H1 (cell line): ENCODE measurements at regions not wholly inside any gene's neighbourhood (a gene's known extent, or its start where the extent isn't known, plus 50 kb on each side); places are given as distances from the start of the nearest gene placed in this dataset.

Experiments
- CTCF ChIA-PET: fragments of 300-600 bp; sonication (Branson Sonifier 250); formaldehyde crosslinking; loops from one replicate; lab custom pipeline; 2021; ENCODE audit not compliant: partially characterized antibody; lab: Charles Lee
- POLR2A ChIA-PET: fragments of 300-600 bp; sonication (Branson Sonifier 250); formaldehyde crosslinking; loops from one replicate; lab custom pipeline; 2021; ENCODE audit warnings: inconsistent platforms; ENCODE audit not compliant: partially characterized antibody; lab: Charles Lee
- DNase-seq, 2 experiments: peaks; one replicate each; pipeline versions ENCODE4 v3.0.0 to v3.0.0-alpha.2; 2010 to 2022; ENCODE audit warnings: low spot score in 2 of 2, low read depth in 1 of 2, mixed read lengths in 1 of 2
- FAIRE-seq: peaks from 2 replicates; lab custom pipeline; 2011; peaks lifted over from hg19 to GRCh38; lab: Jason Lieb, UNC
- H2AFZ ChIP-seq: 2 replicates; pipeline ENCODE4 v1.8.1; 2012; ENCODE audit warnings: low read length, inconsistent platforms
- H2AK5ac ChIP-seq: 2 replicates; pipeline ENCODE4 v1.6.1; 2013; ENCODE audit warnings: low read depth, low read length
- H2BK120ac ChIP-seq: replicated peaks from 2 replicates; pipeline ENCODE3; 2013; ENCODE audit warnings: low read depth, low read length, inconsistent platforms
- H2BK12ac ChIP-seq: 2 replicates; pipeline ENCODE4 v1.6.1; 2013; ENCODE audit warnings: low read depth, low read length
- H2BK15ac ChIP-seq: 2 replicates; pipeline ENCODE4 v1.6.1; 2013; ENCODE audit warnings: low read length
- H2BK20ac ChIP-seq: 2 replicates; pipeline ENCODE4 v1.6.1; 2013; ENCODE audit warnings: low read length
- H2BK5ac ChIP-seq: 2 replicates; pipeline ENCODE4 v1.6.1; 2013; ENCODE audit warnings: low read depth, low read length
- H3K14ac ChIP-seq: 2 replicates; pipeline ENCODE4 v1.6.1; 2013; ENCODE audit warnings: inconsistent platforms; ENCODE audit not compliant: insufficient read length
- H3K18ac ChIP-seq: 2 replicates; pipeline ENCODE4 v1.6.1; 2013; ENCODE audit warnings: low read length; ENCODE audit errors: extremely low read depth
- H3K23ac ChIP-seq: 2 replicates; pipeline ENCODE4 v1.6.1; 2013; ENCODE audit warnings: inconsistent platforms; ENCODE audit not compliant: insufficient read length
- H3K23me2 ChIP-seq: 2 replicates; pipeline ENCODE4 v1.6.1; 2013; ENCODE audit warnings: low read depth, low read length
- H3K27ac ChIP-seq: 2 replicates; pipeline ENCODE4 v1.6.1; 2011; ENCODE audit warnings: low read depth, low read length, inconsistent platforms
- H3K27me3 ChIP-seq, 4 experiments: replicated peaks in 1 of 4; 1 replicate in 1 of 4; 2 replicates in 3 of 4; pipeline versions ENCODE4 v1.6.1 to v1.8.1; 2011 to 2013; ENCODE audit warnings: low read length in 3 of 4, mild to moderate bottlenecking in 3 of 4, inconsistent platforms in 2 of 4, mixed read lengths in 2 of 4, moderate library complexity in 1 of 4; ENCODE audit not compliant: control insufficient read depth in 3 of 4, insufficient read depth in 3 of 4; ENCODE audit errors: extremely low read depth in 1 of 4
- H3K36me3 ChIP-seq, 4 experiments: 2 replicates each; pipeline versions ENCODE4 v1.6.1 to v1.8.1; 2011 to 2013; ENCODE audit warnings: mild to moderate bottlenecking in 4 of 4, low read length in 3 of 4, moderate library complexity in 2 of 4, control low read depth in 1 of 4, inconsistent platforms in 1 of 4; ENCODE audit not compliant: insufficient read depth in 4 of 4, control insufficient read depth in 2 of 4
- H3K4ac ChIP-seq: replicated peaks from 2 replicates; pipeline ENCODE3; 2013; ENCODE audit warnings: low read length, low read depth, mixed read lengths, inconsistent platforms; ENCODE audit not compliant: insufficient read length
- H3K4me1 ChIP-seq, 4 experiments: replicated peaks in 1 of 4; 1 replicate in 1 of 4; 2 replicates in 3 of 4; pipeline versions ENCODE4 v1.6.1 to v1.8.1; 2011 to 2013; ENCODE audit warnings: low read length in 3 of 4, inconsistent platforms in 2 of 4, mixed read lengths in 1 of 4; ENCODE audit not compliant: insufficient read depth in 4 of 4, control insufficient read depth in 3 of 4
- H3K4me2 ChIP-seq, 2 experiments: 2 replicates each; pipeline versions ENCODE4 v1.6.1 to v1.8.1; 2011 to 2013; ENCODE audit warnings: low read depth in 2 of 2, low read length in 2 of 2, control low read depth in 1 of 2, inconsistent platforms in 1 of 2, mild to moderate bottlenecking in 1 of 2; ENCODE audit not compliant: insufficient read depth in 1 of 2
- H3K4me3 ChIP-seq, 4 experiments: fragments of 200-600, 300-600 bp in 1 of 4; sonication (generic), shearing (Covaris generic), sonication (Bioruptor Twin) in 1 of 4; 2 replicates each; pipeline versions ENCODE4 v1.5.1 to v1.8.1; 2011 to 2016; ENCODE audit warnings: low read length in 4 of 4, low read depth in 3 of 4, control low read depth in 2 of 4, inconsistent platforms in 2 of 4, mild to moderate bottlenecking in 2 of 4, mixed read lengths in 1 of 4, moderate library complexity in 1 of 4; ENCODE audit not compliant: insufficient read depth in 2 of 4; ENCODE audit errors: extremely low read depth in 1 of 4
- H3K56ac ChIP-seq: replicated peaks from 2 replicates; pipeline ENCODE3; 2013; ENCODE audit warnings: low read depth, mild to moderate bottlenecking, mixed read lengths, low read length, inconsistent platforms; ENCODE audit not compliant: insufficient read length
- H3K79me1 ChIP-seq: 2 replicates; pipeline ENCODE4 v1.6.1; 2013; ENCODE audit warnings: low read depth, low read length, control low read depth
- H3K79me2 ChIP-seq, 2 experiments: 2 replicates each; pipeline versions ENCODE4 v1.6.1 to v1.8.1; 2012 to 2013; ENCODE audit warnings: low read length in 2 of 2, mild to moderate bottlenecking in 2 of 2, inconsistent platforms in 1 of 2; ENCODE audit not compliant: insufficient read depth in 2 of 2, control insufficient read depth in 1 of 2
- H3K9ac ChIP-seq, 4 experiments: replicated peaks in 1 of 4; 1 replicate in 1 of 4; 2 replicates in 3 of 4; pipeline versions ENCODE4 v1.6.1 to v1.8.1; 2011 to 2013; ENCODE audit warnings: low read depth in 3 of 4, low read length in 3 of 4, control low read depth in 2 of 4, mild to moderate bottlenecking in 2 of 4, moderate library complexity in 2 of 4, inconsistent platforms in 1 of 4; ENCODE audit errors: extremely low read depth in 1 of 4
- H3K9me3 ChIP-seq, 2 experiments: 2 replicates each; pipeline versions ENCODE4 v1.6.1 to v1.8.1; 2012 to 2013; ENCODE audit warnings: mild to moderate bottlenecking in 2 of 2, moderate library complexity in 2 of 2, control low read depth in 1 of 2, inconsistent platforms in 1 of 2, low read depth in 1 of 2, low read length in 1 of 2, mixed read lengths in 1 of 2; ENCODE audit not compliant: insufficient read depth in 2 of 2
- H4K20me1 ChIP-seq, 2 experiments: replicated peaks in 1 of 2; 2 replicates each; pipeline versions ENCODE3 to v1.8.1; 2011 to 2013; ENCODE audit warnings: inconsistent platforms in 2 of 2, low read length in 2 of 2, mild to moderate bottlenecking in 1 of 2; ENCODE audit not compliant: insufficient read depth in 2 of 2, control insufficient read depth in 1 of 2
- H4K5ac ChIP-seq: 2 replicates; pipeline ENCODE4 v1.6.1; 2013; ENCODE audit warnings: low read length, low read depth, mixed read lengths, inconsistent platforms; ENCODE audit not compliant: insufficient read length
- H4K8ac ChIP-seq: 2 replicates; pipeline ENCODE4 v1.8.0; 2013; ENCODE audit warnings: mild to moderate bottlenecking, moderate library complexity, low read length, inconsistent platforms; ENCODE audit not compliant: insufficient read depth; ENCODE audit errors: extremely low read depth
- H4K91ac ChIP-seq: replicated peaks from 2 replicates; pipeline ENCODE3; 2013; ENCODE audit warnings: low read length, mixed read lengths, inconsistent platforms; ENCODE audit not compliant: insufficient read length
- MAFK ChIP-seq: IDR thresholded peaks from 2 replicates; pipeline ENCODE4 v1.6.1; 2012; ENCODE audit warnings: low read depth, mild to moderate bottlenecking, improper control_type of control experiment, low read length
- TEAD4 ChIP-seq: IDR thresholded peaks from 2 replicates; pipeline ENCODE4 v1.6.1; 2012; ENCODE audit warnings: low read depth, low read length, inconsistent platforms, mixed read lengths
- WGBS, 2 experiments: shearing (Covaris generic) in 1 of 2; methylation state at CpG; one replicate each; pipeline versions ENCODE4 v1.1.6 to v1.1.7; 2013 to 2015; ENCODE audit warnings: low lambda C conversion rate in 2 of 2, mixed read lengths in 2 of 2, inconsistent platforms in 1 of 2, low coverage in 1 of 2, missing lambda C conversion rate in 1 of 2; ENCODE audit not compliant: insufficient replicate concordance in 2 of 2, insufficient coverage in 1 of 2, insufficient read length in 1 of 2; ENCODE audit errors: extremely low coverage in 1 of 2, missing lambda C conversion rate in 1 of 2; 5-methylcytosine and 5-hydroxymethylcytosine counted together

- no peak overlapping the region for H2BK5ac ChIP-seq
- POLR2A ChIA-PET: no interaction called here
- TF ChIP-seq MAFK (peak; percentile 77), TEAD4 (no peak)
- no peak for DNase-seq
- H3K9ac ChIP-seq: no peak overlapping the region
- H3K14ac ChIP-seq: no peak overlapping the region
- no peaks in the 10 kb centered on the region; a peak in 1 of 7 replicates for H3K27me3 ChIP-seq
- no peak overlapping the region for H3K4ac ChIP-seq
- no peak overlapping the region for H3K4me2 ChIP-seq
- no peaks in the 10 kb centered on the region for H4K20me1 ChIP-seq
- H3K4me3 ChIP-seq: no peak overlapping the region
- no peak overlapping the region for H2BK120ac ChIP-seq
- H4K8ac ChIP-seq: no peak overlapping the region; the same call in 1 of the 2 replicates
- H3K4me1 ChIP-seq: no peaks in the 10 kb centered on the region
- H3K36me3 ChIP-seq: no peaks in the 10 kb centered on the region
- H3K79me1 ChIP-seq: no peaks in the 10 kb centered on the region
- no peak overlapping the region for H2BK12ac ChIP-seq
- no peaks in the 10 kb centered on the region for H3K79me2 ChIP-seq
- H3K27ac ChIP-seq: no peak overlapping the region
- H2BK20ac ChIP-seq: no peak overlapping the region
- no peak overlapping the region for H4K5ac ChIP-seq
- no peak overlapping the region for H3K23ac ChIP-seq
- no peak overlapping the region for H3K56ac ChIP-seq
- H4K91ac ChIP-seq: no peak overlapping the region
- no peak overlapping the region for H3K18ac ChIP-seq
- H2BK15ac ChIP-seq: no peak overlapping the region
- no peak overlapping the region for H2AFZ ChIP-seq
- 88% methylated on average over 23 of the region's 24 CpGs; no CpG with 5 or more reads in 1 of the 2 experiments for WGBS, 2 experiments
- CTCF ChIA-PET: interaction anchor here (0.7 to 1.6 kb wide), 4 partner anchors 15 to 93 kb away, joined by 3 to 6 read pairs (median 3); no protein-coding TSS in a partner anchor
- H2AK5ac ChIP-seq: no peak overlapping the region
- no peaks in the 10 kb centered on the region for H3K23me2 ChIP-seq
- no peak for FAIRE-seq
- peaks cover 0 to 6% of the 10 kb centered on the region in 2 experiments; a peak in 1 of 4 replicates for H3K9me3 ChIP-seq
Measured at GRCh38 chr5:179436321-179437122, 91.3 kb upstream of the ADAMTS2 start.
